ENCODE measurements at regions not wholly inside any gene's neighbourhood (a gene's known extent, or its start where the extent isn't known, plus 50 kb on each side); places are given as distances from the start of the nearest gene placed in this dataset.

GRCh38 chr4:121277194-121278105, 103.4 kb downstream of the QRFPR start:
- no peak for DNase-seq (ENCODE audit: low read depth in 1 of 2, low spot score in 1 of 2)

GRCh38 chr4:121273191-121273590, 107.6 kb downstream of the QRFPR start:
- no peak for DNase-seq (ENCODE audit: low read depth in 1 of 2, low spot score in 1 of 2)

- DNase-seq (ENCODE audit: low read depth in 1 of 2, low spot score in 1 of 2), result no peak
These were observed 108.3 kb downstream of the QRFPR start for GRCh38 chr4:121272526-121272925.

GRCh38 chr4:121270389-121270788, 106.3 kb upstream of the TNIP3 start:
- no peak for DNase-seq (ENCODE audit: low read depth in 1 of 2, low spot score in 1 of 2)

GRCh38 chr4:121269001-121269400, 104.9 kb upstream of the TNIP3 start:
- DNase-seq (ENCODE audit: low read depth in 1 of 2, low spot score in 1 of 2), result no peak

GRCh38 chr4:121266982-121267381, 102.9 kb upstream of the TNIP3 start:
- no peak for DNase-seq (ENCODE audit: low read depth in 1 of 2, low spot score in 1 of 2)

- no peak for DNase-seq (ENCODE audit: low read depth in 1 of 2, low spot score in 1 of 2)
These were observed 92.9 kb upstream of the TNIP3 start for GRCh38 chr4:121256887-121257466.

- peak in 1 of 2 donors; percentile 20 for DNase-seq (ENCODE audit: low read depth in 1 of 2, low spot score in 1 of 2)
These were observed 92.0 kb upstream of the TNIP3 start for GRCh38 chr4:121255986-121256750.

GRCh38 chr4:121253961-121254360, 89.8 kb upstream of the TNIP3 start:
- no peak for DNase-seq (ENCODE audit: low read depth in 1 of 2, low spot score in 1 of 2)

GRCh38 chr4:121252224-121252806, 88.2 kb upstream of the TNIP3 start:
- DNase-seq (ENCODE audit: low read depth in 1 of 2, low spot score in 1 of 2), result peak; percentile 13 to 23

- no peak for DNase-seq (ENCODE audit: low read depth in 1 of 2, low spot score in 1 of 2)
These were observed 84.6 kb upstream of the TNIP3 start for GRCh38 chr4:121248747-121249146.

- no peak for DNase-seq (ENCODE audit: low read depth in 1 of 2, low spot score in 1 of 2)
These were observed 82.6 kb upstream of the TNIP3 start for GRCh38 chr4:121246698-121247097.

- no peak for DNase-seq (ENCODE audit: low read depth in 1 of 2, low spot score in 1 of 2)
These were observed 79.4 kb upstream of the TNIP3 start for GRCh38 chr4:121243485-121243884.

- no peak for DNase-seq (ENCODE audit: low read depth in 1 of 2, low spot score in 1 of 2)
These were observed 78.1 kb upstream of the TNIP3 start for GRCh38 chr4:121242188-121242750.

- DNase-seq (ENCODE audit: low read depth in 1 of 2, low spot score in 1 of 2), result no peak
These were observed 75.8 kb upstream of the TNIP3 start for GRCh38 chr4:121239951-121240350.

GRCh38 chr4:121238461-121238860, 74.3 kb upstream of the TNIP3 start:
- DNase-seq (ENCODE audit: low read depth in 1 of 2, low spot score in 1 of 2), result no peak

GRCh38 chr4:121237069-121237399, 72.9 kb upstream of the TNIP3 start:
- no peak for DNase-seq (ENCODE audit: low read depth in 1 of 2, low spot score in 1 of 2)

GRCh38 chr4:121236353-121237068, 72.4 kb upstream of the TNIP3 start:
- DNase-seq (ENCODE audit: low read depth in 1 of 2, low spot score in 1 of 2), result no peak

- DNase-seq (ENCODE audit: low read depth in 1 of 2, low spot score in 1 of 2), result no peak
These were observed 69.9 kb upstream of the TNIP3 start for GRCh38 chr4:121233982-121234381.

GRCh38 chr4:121229993-121230392, 65.9 kb upstream of the TNIP3 start:
- no peak for DNase-seq (ENCODE audit: low read depth in 1 of 2, low spot score in 1 of 2)

GRCh38 chr4:121228848-121229247, 64.7 kb upstream of the TNIP3 start:
- no peak for DNase-seq (ENCODE audit: low read depth in 1 of 2, low spot score in 1 of 2)
